Esophagus squamous epithelium (tissue), 5 donors: ENCODE measurements at regions not wholly inside any gene's neighbourhood (a gene's known extent, or its start where the extent isn't known, plus 50 kb on each side); places are given as distances from the start of the nearest gene placed in this dataset.

Source experiments
- DNase-seq: peaks from one replicate; lab custom pipeline; 2025; lab: John Stamatoyannopoulos, UW
- H3K27ac ChIP-seq, 4 donors: fragments of 200-600 bp; sonication (generic); one replicate each; pipeline ENCODE4 v1.5.1; 2016 to 2019; ENCODE audit warnings: mild to moderate bottlenecking in 1 of 4
- H3K27me3 ChIP-seq, 4 donors: fragments of 200-600 bp; sonication (generic); 1 replicate in 3 of 4; 2 replicates in 1 of 4; pipeline versions ENCODE4 v1.5.1 to v1.6.0; 2017 to 2021; ENCODE audit warnings: antibody characterized with exemption in 1 of 4
- H3K36me3 ChIP-seq, 3 donors: fragments of 200-600 bp; sonication (generic); one replicate each; pipeline ENCODE4 v1.5.1; 2016 to 2019
- H3K4me1 ChIP-seq, 3 donors: fragments of 200-600 bp; sonication (generic); one replicate each; pipeline ENCODE4 v1.5.1; 2017 to 2019
- H3K4me3 ChIP-seq, 4 donors: fragments of 200-600 bp; sonication (generic); 1 replicate in 3 of 4; 2 replicates in 1 of 4; pipeline ENCODE4 v1.5.1; 2016 to 2019; ENCODE audit warnings: mild to moderate bottlenecking in 2 of 4, moderate library complexity in 1 of 4
- H3K9me3 ChIP-seq, 3 donors: fragments of 200-600 bp; sonication (generic); one replicate each; pipeline ENCODE4 v1.5.1; 2016 to 2019
- POLR2A ChIP-seq, 4 donors: fragments of 450-650 bp; IDR thresholded peaks; one replicate each; pipeline ENCODE4 v1.6.1; 2017; ENCODE audit warnings: antibody characterized with exemption in 4 of 4, mild to moderate bottlenecking in 4 of 4, moderate library complexity in 3 of 4
- WGBS, 2 donors: methylation state at CpG; one replicate each; pipeline ENCODE4 v1.1.5; 2018; 5-methylcytosine and 5-hydroxymethylcytosine counted together
- intact Hi-C: fragments of 100-400 bp; cut with DNase I; formaldehyde crosslinking; loops from one replicate; pipeline ENCODE4 v1.15.0; 2022
- TF ChIP-seq, protein P1 (sequence below), 6 experiments: fragments of 450-650 bp in 4 of 6; fragments of 200-600 bp in 2 of 6; sonication (generic) in 2 of 6; IDR thresholded peaks; one replicate each; pipeline ENCODE4 v1.5.1; 2016 to 2019; ENCODE audit warnings: antibody characterized with exemption in 6 of 6, mild to moderate bottlenecking in 4 of 6, moderate library complexity in 4 of 6
- donor health status: DM: yes; HTN: yes; CAD: no.

GRCh38 chr2:51997571-51997970, 965.6 kb upstream of the NRXN1 start:
- Histone ChIP-seq H3K27me3 (no peaks in the 10 kb centered on the region), H3K4me3 (no peak overlapping the region), H3K27ac (no peak overlapping the region), H3K9me3 (no peaks in the 10 kb centered on the region), H3K4me1 (no peaks in the 10 kb centered on the region), H3K36me3 (no peaks in the 10 kb centered on the region)
- 86 to 88% methylated on average over 2 of the region's 2 CpGs for WGBS, 2 donors
- TF ChIP-seq, protein P1, sequence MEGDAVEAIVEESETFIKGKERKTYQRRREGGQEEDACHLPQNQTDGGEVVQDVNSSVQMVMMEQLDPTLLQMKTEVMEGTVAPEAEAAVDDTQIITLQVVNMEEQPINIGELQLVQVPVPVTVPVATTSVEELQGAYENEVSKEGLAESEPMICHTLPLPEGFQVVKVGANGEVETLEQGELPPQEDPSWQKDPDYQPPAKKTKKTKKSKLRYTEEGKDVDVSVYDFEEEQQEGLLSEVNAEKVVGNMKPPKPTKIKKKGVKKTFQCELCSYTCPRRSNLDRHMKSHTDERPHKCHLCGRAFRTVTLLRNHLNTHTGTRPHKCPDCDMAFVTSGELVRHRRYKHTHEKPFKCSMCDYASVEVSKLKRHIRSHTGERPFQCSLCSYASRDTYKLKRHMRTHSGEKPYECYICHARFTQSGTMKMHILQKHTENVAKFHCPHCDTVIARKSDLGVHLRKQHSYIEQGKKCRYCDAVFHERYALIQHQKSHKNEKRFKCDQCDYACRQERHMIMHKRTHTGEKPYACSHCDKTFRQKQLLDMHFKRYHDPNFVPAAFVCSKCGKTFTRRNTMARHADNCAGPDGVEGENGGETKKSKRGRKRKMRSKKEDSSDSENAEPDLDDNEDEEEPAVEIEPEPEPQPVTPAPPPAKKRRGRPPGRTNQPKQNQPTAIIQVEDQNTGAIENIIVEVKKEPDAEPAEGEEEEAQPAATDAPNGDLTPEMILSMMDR (IDR thresholded peaks at IDR 0.05): no peak
- TF ChIP-seq POLR2A (IDR thresholded peaks at IDR 0.05): no peak
- DNase-seq: no peak
- intact Hi-C loops: no loop called here

DNA sequence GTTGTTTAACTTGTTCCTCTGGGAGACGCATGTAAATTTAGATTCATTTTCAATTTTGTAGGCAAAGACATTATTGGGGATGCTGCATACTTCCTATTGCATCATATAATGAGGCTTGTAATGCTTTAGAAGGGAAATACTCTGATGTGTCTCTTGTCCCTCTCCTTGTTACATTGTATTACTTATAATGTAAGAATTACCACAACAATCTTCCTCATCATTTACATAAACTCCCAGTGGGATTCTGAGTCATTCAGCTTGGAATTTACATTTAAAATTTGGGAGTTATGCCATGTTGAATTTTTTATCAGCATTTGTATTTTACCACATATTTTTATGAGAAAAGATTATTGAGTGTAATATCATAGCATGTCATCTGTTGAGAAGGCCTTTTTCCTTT, 963.4 kb upstream of the NRXN1 start:
- intact Hi-C loops: no loop called here
- no peaks in the 10 kb centered on the region for H3K9me3 ChIP-seq
- no peaks in the 10 kb centered on the region for H3K27me3 ChIP-seq
- H3K36me3 ChIP-seq: no peaks in the 10 kb centered on the region
- no peak for DNase-seq
- no peak overlapping the region for H3K4me3 ChIP-seq
- no peaks in the 10 kb centered on the region for H3K4me1 ChIP-seq
- TF ChIP-seq POLR2A (IDR thresholded peaks at IDR 0.05): no peak
- TF ChIP-seq, protein P1 (IDR thresholded peaks at IDR 0.05): no peak
- no peak overlapping the region for H3K27ac ChIP-seq
- WGBS, 2 donors: 73 to 88% methylated on average over 1 of the region's 1 CpG

DNA sequence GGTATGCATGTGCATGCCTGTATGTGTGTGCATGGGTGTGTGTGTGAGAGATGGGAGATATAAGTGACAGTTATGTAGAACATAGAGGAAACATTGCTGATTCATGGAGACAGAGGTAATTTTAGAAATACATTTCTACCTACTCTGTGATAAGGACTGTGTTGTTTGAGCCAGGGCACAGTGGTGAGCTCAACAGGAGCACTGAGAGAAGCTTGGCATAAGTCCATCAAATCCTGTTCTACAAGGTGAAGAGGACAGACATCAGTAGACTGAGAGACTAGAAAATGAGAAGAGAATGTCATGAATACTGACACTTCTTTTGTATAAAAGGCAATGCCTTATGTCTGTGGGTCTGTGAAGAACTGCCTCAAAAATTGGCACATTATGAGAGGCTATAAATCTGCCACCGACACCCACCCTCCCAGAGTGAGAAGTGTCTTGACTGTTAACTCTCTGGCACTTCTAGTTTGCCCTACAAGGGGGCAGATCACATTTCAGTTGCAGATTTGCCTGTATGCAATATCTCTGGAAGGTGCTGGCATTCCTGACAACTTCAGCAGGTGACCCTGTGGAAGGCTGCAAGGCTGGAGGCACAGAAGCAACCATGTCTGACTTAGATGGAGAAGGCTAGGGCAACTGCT, 962.3 kb upstream of the NRXN1 start:
- H3K9me3 ChIP-seq: no peaks in the 10 kb centered on the region
- DNase-seq: no peak
- intact Hi-C loops: no loop called here
- no peaks in the 10 kb centered on the region for H3K36me3 ChIP-seq
- 50 to 55% methylated on average over 1 of the region's 1 CpG for WGBS, 2 donors
- no peak overlapping the region for H3K27ac ChIP-seq
- TF ChIP-seq, protein P1 (IDR thresholded peaks at IDR 0.05): no peak
- no peak for TF ChIP-seq POLR2A (IDR thresholded peaks at IDR 0.05)
- H3K27me3 ChIP-seq: no peaks in the 10 kb centered on the region
- H3K4me1 ChIP-seq: no peaks in the 10 kb centered on the region
- H3K4me3 ChIP-seq: no peak overlapping the region

- Histone ChIP-seq H3K4me3 (no peak overlapping the region), H3K4me1 (no peaks in the 10 kb centered on the region), H3K36me3 (no peaks in the 10 kb centered on the region), H3K9me3 (no peaks in the 10 kb centered on the region), H3K27me3 (no peaks in the 10 kb centered on the region), H3K27ac (no peak overlapping the region)
- intact Hi-C loops: no loop called here
- no peak for DNase-seq
- TF ChIP-seq, protein P1 (IDR thresholded peaks at IDR 0.05): no peak
- no peak for TF ChIP-seq POLR2A (IDR thresholded peaks at IDR 0.05)
Observed at GRCh38 chr2:51990684-51991083, 958.8 kb upstream of the NRXN1 start.

GRCh38 chr2:51986101-51986500, 954.2 kb upstream of the NRXN1 start:
- Histone ChIP-seq H3K27ac (no peak overlapping the region), H3K4me1 (no peaks in the 10 kb centered on the region), H3K27me3 (no peaks in the 10 kb centered on the region), H3K36me3 (no peaks in the 10 kb centered on the region), H3K9me3 (no peaks in the 10 kb centered on the region), H3K4me3 (no peak overlapping the region)
- WGBS, 2 donors: 75 to 86% methylated on average over 2 of the region's 2 CpGs
- TF ChIP-seq, protein P1 (IDR thresholded peaks at IDR 0.05): no peak
- no peak for TF ChIP-seq POLR2A (IDR thresholded peaks at IDR 0.05)
- intact Hi-C loops: no loop called here
- no peak for DNase-seq
